ENCODE measurements at regions not wholly inside any gene's neighbourhood (a gene's known extent, or its start where the extent isn't known, plus 50 kb on each side); places are given as distances from the start of the nearest gene placed in this dataset.

- no peak overlapping the region for H3K4me3 ChIP-seq (ENCODE audit: low read depth, low read length)
- TF ChIP-seq, protein P1, sequence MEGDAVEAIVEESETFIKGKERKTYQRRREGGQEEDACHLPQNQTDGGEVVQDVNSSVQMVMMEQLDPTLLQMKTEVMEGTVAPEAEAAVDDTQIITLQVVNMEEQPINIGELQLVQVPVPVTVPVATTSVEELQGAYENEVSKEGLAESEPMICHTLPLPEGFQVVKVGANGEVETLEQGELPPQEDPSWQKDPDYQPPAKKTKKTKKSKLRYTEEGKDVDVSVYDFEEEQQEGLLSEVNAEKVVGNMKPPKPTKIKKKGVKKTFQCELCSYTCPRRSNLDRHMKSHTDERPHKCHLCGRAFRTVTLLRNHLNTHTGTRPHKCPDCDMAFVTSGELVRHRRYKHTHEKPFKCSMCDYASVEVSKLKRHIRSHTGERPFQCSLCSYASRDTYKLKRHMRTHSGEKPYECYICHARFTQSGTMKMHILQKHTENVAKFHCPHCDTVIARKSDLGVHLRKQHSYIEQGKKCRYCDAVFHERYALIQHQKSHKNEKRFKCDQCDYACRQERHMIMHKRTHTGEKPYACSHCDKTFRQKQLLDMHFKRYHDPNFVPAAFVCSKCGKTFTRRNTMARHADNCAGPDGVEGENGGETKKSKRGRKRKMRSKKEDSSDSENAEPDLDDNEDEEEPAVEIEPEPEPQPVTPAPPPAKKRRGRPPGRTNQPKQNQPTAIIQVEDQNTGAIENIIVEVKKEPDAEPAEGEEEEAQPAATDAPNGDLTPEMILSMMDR (IDR thresholded peaks at IDR 0.05; ENCODE audit: low read depth, low read length, missing control alignments): no peak
- in situ Hi-C loops (cut with HindIII; ENCODE audit: low sequenced_read_pairs): no loop called here
- DNase-seq (ENCODE audit: low read depth): no peak
These were observed 1239.1 kb upstream of the TENM3 start for GRCh38 chr4:181004056-181004455.

- TF ChIP-seq, protein P1 (IDR thresholded peaks at IDR 0.05; ENCODE audit: low read depth, low read length, missing control alignments): no peak
- in situ Hi-C loops (cut with HindIII; ENCODE audit: low sequenced_read_pairs): no loop called here
- DNase-seq (ENCODE audit: low read depth): peak; percentile 13
- H3K4me3 ChIP-seq (ENCODE audit: low read depth, low read length): peak overlapping the region; percentile 23
These were observed 1236.5 kb upstream of the TENM3 start for GRCh38 chr4:181006499-181007260.

DNA sequence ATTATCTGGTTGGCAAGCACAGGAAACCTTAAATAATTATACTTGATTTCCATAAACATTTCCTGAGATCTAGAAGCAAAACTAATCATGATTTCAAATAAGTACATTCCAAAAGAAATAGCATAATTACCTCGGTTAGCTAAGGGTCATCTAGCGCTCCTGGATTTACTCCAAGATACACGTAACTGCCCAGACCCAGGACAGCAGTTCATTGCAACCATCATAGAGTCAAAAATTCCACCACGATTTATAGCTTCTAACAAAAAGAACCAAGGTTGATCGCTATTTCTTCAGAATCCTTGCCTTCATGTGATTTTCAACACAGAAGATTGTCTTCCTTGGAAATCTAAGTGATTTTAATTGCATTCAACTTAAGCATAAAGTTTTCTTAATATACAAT, 1235.5 kb upstream of the TENM3 start:
- TF ChIP-seq, protein P1 (IDR thresholded peaks at IDR 0.05; ENCODE audit: low read depth, low read length, missing control alignments): no peak
- peak; percentile 42 for DNase-seq (ENCODE audit: low read depth)
- no peak overlapping the region for H3K4me3 ChIP-seq (ENCODE audit: low read depth, low read length)
- in situ Hi-C loops (cut with HindIII; ENCODE audit: low sequenced_read_pairs): no loop called here

GRCh38 chr4:181008164-181008563, 1235.0 kb upstream of the TENM3 start:
- no peak overlapping the region for H3K4me3 ChIP-seq (ENCODE audit: low read depth, low read length)
- peak; percentile 58 for DNase-seq (ENCODE audit: low read depth)
- in situ Hi-C loops (cut with HindIII; ENCODE audit: low sequenced_read_pairs): no loop called here
- TF ChIP-seq, protein P1 (IDR thresholded peaks at IDR 0.05; ENCODE audit: low read depth, low read length, missing control alignments): no peak

DNA sequence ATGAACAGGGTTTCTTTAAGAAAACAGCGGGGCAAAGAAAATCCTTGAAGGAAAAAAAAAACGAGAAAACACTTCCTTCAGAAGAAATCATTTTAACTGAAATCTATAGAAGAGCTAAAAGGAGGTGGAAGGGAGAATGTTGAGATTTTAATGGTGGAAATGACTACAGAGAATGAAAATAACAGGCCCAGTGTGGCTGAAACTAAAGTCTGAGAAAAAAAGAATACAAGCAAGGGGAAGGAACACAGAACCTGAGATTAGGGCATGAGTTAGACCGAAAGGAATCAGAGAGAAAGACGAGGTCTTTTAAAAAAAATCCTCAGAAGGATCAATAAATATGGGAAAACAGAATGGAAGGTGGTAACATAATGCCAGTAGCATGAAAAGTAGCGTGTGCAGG, 1230.0 kb upstream of the TENM3 start:
- in situ Hi-C loops (cut with HindIII; ENCODE audit: low sequenced_read_pairs): no loop called here
- H3K4me3 ChIP-seq (ENCODE audit: low read depth, low read length): no peak overlapping the region
- TF ChIP-seq, protein P1 (IDR thresholded peaks at IDR 0.05; ENCODE audit: low read depth, low read length, missing control alignments): no peak
- no peak for DNase-seq (ENCODE audit: low read depth)

GRCh38 chr4:181017038-181017437, 1226.2 kb upstream of the TENM3 start:
- in situ Hi-C loops (cut with HindIII; ENCODE audit: low sequenced_read_pairs): no loop called here
- no peak overlapping the region for H3K4me3 ChIP-seq (ENCODE audit: low read depth, low read length)
- no peak for DNase-seq (ENCODE audit: low read depth)
- TF ChIP-seq, protein P1 (IDR thresholded peaks at IDR 0.05; ENCODE audit: low read depth, low read length, missing control alignments): no peak

All from astrocyte of the cerebellum (primary cell).